ENCODE measurements at regions not wholly inside any gene's neighbourhood (a gene's known extent, or its start where the extent isn't known, plus 50 kb on each side); places are given as distances from the start of the nearest gene placed in this dataset.

- H3K27me3 ChIP-seq (ENCODE audit: control insufficient read depth, insufficient read depth, low read length), result no peaks in the 10 kb centered on the region
- DNase-seq (ENCODE audit: low read depth), result no peak
- no peak for FAIRE-seq
These were observed 117.4 kb downstream of the MAT2B start for GRCh38 chr5:163622799-163623198.

GRCh38 chr5:163623524-163623923 is 118.1 kb downstream of the MAT2B start:
- no peak for DNase-seq (ENCODE audit: low read depth)
- no peaks in the 10 kb centered on the region for H3K36me3 ChIP-seq (ENCODE audit: control insufficient read depth, insufficient read depth, low read length)
- H3K4me3 ChIP-seq (ENCODE audit: low read depth, low read length), result no peak overlapping the region
- TF ChIP-seq CTCF (IDR thresholded peaks at IDR 0.05; ENCODE audit: insufficient read depth, low read length, severe bottlenecking), result no peak
- FAIRE-seq, result no peak
- no peaks in the 10 kb centered on the region for H3K27me3 ChIP-seq (ENCODE audit: control insufficient read depth, insufficient read depth, low read length)

More at GRCh38 chr5:163622799-163623198, 117.4 kb downstream of the MAT2B start:
- H3K36me3 ChIP-seq (ENCODE audit: control insufficient read depth, insufficient read depth, low read length), result no peaks in the 10 kb centered on the region
- no peak overlapping the region for H3K4me3 ChIP-seq (ENCODE audit: low read depth, low read length)
- TF ChIP-seq CTCF (IDR thresholded peaks at IDR 0.05; ENCODE audit: insufficient read depth, low read length, severe bottlenecking), result no peak

- no peaks in the 10 kb centered on the region for H3K36me3 ChIP-seq (ENCODE audit: control insufficient read depth, insufficient read depth, low read length)
- TF ChIP-seq CTCF (IDR thresholded peaks at IDR 0.05; ENCODE audit: insufficient read depth, low read length, severe bottlenecking), result no peak
- DNase-seq (ENCODE audit: low read depth) (no peak), FAIRE-seq (no peak)
- H3K4me3 ChIP-seq (ENCODE audit: low read depth, low read length), result no peak overlapping the region
- no peaks in the 10 kb centered on the region for H3K27me3 ChIP-seq (ENCODE audit: control insufficient read depth, insufficient read depth, low read length)
These were observed 118.6 kb downstream of the MAT2B start for GRCh38 chr5:163623986-163624385.

GRCh38 chr5:163624431-163624830 is 119.0 kb downstream of the MAT2B start:
- FAIRE-seq, result no peak
- no peak for TF ChIP-seq CTCF (IDR thresholded peaks at IDR 0.05; ENCODE audit: insufficient read depth, low read length, severe bottlenecking)
- no peak for DNase-seq (ENCODE audit: low read depth)
- no peak overlapping the region for H3K4me3 ChIP-seq (ENCODE audit: low read depth, low read length)
- H3K27me3 ChIP-seq (ENCODE audit: control insufficient read depth, insufficient read depth, low read length), result no peaks in the 10 kb centered on the region
- H3K36me3 ChIP-seq (ENCODE audit: control insufficient read depth, insufficient read depth, low read length), result no peaks in the 10 kb centered on the region

DNA sequence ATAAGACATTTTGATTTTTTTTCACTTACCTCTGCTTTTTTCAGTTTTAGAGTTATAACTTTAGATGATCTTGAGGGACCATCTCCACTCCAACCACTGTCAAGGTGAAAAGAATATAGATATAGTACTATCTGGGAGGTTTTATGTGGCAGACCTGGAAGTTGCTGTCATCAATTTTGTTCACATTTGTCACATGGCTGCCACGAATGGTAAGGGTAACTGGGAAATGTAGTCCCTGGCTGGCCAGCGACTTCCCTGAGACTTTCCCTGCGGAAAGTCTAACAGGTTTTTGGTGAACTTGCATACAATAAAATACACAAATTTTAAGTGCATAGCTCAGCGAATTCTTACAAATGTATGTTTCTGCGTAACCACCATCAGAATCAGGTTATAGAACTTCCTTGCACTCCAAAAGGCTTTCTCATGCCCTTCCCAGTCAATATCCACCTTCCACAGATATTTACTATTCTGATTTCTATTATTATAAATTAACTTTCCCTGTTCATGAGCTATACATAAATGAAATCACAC is 121.5 kb downstream of the MAT2B start:
- Histone ChIP-seq H3K36me3 (ENCODE audit: control insufficient read depth, insufficient read depth, low read length) (no peaks in the 10 kb centered on the region), H3K27me3 (ENCODE audit: control insufficient read depth, insufficient read depth, low read length) (no peaks in the 10 kb centered on the region), H3K4me3 (ENCODE audit: low read depth, low read length) (no peak overlapping the region)
- TF ChIP-seq CTCF (IDR thresholded peaks at IDR 0.05; ENCODE audit: insufficient read depth, low read length, severe bottlenecking), result no peak
- DNase-seq (ENCODE audit: low read depth) (no peak), FAIRE-seq (no peak)

- no peaks in the 10 kb centered on the region for H3K27me3 ChIP-seq (ENCODE audit: control insufficient read depth, insufficient read depth, low read length)
- no peak overlapping the region for H3K4me3 ChIP-seq (ENCODE audit: low read depth, low read length)
- FAIRE-seq, result no peak
- TF ChIP-seq CTCF (IDR thresholded peaks at IDR 0.05; ENCODE audit: insufficient read depth, low read length, severe bottlenecking), result no peak
- DNase-seq (ENCODE audit: low read depth), result no peak
- H3K36me3 ChIP-seq (ENCODE audit: control insufficient read depth, insufficient read depth, low read length), result no peaks in the 10 kb centered on the region
These were observed 126.4 kb downstream of the MAT2B start for GRCh38 chr5:163631856-163632255.

Data from bronchial epithelial cell (primary cell).